Hippocampal formation (tissue), 2 donors: ENCODE measurements at regions not wholly inside any gene's neighbourhood (a gene's known extent, or its start where the extent isn't known, plus 50 kb on each side); places are given as distances from the start of the nearest gene placed in this dataset.

Experiments
- DNase-seq, 2 donors: peaks; one replicate each; lab custom pipeline; 2025; lab: John Stamatoyannopoulos, UW

DNA sequence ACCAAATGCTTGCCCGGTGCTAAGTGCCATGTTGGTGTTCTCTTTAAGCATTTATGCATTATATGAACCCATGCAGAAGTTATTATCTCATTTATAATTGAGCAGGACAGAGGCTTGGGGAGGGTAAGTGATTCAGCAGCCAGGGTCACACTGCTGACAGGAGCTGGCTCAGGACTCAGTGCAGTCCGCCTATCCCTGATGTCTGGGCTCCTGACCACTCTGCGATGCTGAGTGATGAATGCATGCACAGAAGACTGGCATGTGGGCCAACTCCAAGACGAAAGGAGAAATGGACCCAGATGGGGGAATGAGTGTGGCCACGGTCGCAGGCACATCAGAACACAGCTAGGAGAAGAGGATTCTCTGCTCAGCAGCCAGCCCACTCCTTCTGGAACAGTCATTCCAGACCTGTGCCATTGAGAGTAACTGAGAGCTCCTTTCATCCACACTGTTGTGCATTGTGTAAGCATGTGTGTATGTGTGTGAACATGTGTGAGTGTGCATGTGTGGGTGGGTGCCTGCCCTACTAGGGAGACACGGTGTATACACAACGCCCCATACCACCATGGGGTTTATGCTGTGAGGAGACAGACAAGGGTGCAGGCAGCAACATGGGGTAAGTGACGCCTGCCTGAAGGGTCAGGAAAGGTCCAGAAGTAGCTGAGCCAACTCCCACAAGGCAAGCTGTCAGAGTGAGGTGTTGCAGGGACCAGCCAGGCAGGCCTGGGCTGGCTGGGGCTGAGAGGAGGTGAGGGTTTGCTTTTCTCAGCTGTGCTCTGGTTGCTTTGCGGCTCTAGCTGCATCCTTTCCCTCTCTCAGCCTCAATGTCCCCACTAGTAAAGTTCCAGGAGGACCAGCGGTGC, 97.8 kb upstream of the PMEPA1 start:
- DNase-seq = no peak

DNA sequence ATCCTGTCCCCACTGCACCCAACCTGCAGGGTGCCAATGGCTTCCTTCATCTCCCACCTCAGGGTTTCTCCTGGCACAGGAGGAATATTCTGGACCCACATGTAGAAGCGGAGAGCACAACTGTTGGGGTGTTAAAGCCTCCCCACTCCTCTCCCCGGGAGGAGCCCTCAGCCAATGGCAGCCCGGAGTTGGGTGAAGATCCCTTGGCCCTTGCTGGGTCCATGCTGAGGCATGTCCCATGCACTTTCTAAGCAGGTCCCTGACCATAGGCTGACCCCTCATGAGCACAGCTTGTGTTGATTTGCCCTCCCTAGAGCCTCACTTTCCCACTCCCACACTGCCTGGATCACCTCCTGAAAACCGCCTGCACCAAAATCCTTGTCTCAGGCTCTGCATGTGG, 97.2 kb upstream of the PMEPA1 start:
- DNase-seq = no peak

DNA sequence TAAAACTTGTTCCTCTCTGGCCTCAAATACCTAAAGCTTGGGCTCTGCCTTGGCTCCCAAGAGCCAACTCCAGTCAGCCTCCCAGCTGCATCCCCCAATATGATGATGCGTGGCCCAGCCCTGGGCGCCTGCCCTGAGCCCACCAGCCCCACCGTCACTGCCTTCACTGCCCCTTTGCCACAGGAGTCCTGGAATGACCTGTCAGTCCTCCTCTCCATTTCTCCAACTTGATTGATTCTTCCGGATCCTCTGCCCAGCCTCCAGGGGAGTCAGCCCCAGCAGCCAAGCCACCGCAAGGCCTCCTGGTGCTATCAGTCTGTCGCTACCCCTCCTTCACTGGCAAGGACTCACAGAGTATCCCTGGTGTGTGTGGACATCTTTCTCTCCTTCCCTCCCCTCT, 96.7 kb upstream of the PMEPA1 start:
- no peak for DNase-seq

DNA sequence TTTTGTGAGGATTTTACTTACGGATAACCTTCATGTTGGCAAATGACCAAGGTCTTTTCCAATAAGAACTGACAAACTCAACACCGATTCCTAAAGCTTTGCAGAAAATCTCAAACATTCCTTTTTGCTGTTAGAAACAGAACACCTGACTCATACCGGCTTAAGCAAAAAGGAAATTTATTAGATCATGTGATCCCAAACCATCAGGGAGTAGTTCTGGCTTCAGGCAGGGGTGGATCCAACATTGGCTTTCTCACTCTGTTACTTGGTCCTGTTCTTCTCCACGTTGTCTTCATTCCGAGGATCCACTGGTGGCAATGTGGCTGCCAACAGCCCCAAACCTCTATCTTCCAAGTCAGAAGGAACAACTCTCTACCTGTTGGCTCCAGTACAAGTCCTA, 95.9 kb upstream of the PMEPA1 start:
- no peak for DNase-seq

DNA sequence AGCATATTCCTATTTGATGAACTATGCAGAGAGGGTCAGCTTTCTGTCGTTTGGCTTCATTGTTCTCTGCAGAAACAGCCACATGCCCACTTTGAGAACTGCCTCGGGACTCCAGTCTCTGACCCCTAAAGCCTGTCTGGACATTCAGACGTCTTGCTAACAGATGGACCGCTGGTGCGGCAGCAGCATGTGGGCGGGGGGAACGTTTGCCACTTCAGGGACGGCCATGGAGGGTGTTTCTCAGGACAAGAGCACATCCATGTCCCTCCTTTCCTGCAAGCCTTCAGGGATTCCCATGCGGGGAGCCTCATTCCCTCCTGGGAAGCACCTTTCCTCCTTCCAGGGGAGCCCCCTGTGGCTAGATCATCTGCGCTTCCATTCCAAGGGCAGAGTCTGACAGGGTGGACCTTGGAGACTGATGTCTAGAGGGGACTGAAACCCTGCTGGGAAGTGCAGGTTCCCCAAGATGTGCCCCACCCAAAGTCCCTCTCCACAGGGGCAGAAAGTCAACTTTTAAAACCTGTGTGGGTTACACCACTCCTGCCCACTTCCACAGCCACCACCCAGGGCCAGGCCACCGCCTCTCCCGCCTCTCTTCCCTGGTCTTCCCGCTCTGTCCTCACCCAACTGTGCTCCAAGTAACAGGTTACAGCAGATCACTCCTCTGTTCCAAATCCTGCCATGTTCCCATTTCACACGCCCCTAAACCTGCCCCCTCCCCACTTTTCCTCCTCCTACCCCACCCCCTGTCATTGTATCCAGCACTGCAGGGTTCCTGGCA, 94.8 kb upstream of the PMEPA1 start:
- DNase-seq = no peak

DNA sequence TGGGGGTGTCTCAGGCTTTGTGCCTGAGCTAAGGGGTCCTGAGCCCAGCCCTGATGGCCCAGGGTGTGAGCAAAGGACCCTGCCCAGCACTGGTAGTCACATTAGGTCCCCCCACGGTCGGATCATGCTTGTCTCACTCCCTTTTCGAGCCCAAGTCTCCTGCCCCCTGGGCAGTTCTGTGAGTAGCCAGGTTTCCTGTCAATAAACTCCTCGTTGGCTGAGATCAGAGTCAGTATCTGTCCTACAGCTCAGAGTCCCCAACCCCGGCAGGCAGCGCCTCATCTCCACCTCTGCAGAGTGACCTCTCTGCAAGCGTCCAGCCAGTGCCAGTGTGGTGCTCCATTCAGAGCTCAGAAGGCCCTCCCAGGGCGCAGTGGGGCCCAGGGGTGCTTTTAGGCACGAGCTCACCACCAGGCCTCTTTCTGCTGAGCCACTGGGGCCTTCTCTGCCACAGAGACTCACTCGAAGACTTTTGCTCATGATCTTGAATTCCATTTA, 93.7 kb upstream of the PMEPA1 start:
- no peak for DNase-seq

DNA sequence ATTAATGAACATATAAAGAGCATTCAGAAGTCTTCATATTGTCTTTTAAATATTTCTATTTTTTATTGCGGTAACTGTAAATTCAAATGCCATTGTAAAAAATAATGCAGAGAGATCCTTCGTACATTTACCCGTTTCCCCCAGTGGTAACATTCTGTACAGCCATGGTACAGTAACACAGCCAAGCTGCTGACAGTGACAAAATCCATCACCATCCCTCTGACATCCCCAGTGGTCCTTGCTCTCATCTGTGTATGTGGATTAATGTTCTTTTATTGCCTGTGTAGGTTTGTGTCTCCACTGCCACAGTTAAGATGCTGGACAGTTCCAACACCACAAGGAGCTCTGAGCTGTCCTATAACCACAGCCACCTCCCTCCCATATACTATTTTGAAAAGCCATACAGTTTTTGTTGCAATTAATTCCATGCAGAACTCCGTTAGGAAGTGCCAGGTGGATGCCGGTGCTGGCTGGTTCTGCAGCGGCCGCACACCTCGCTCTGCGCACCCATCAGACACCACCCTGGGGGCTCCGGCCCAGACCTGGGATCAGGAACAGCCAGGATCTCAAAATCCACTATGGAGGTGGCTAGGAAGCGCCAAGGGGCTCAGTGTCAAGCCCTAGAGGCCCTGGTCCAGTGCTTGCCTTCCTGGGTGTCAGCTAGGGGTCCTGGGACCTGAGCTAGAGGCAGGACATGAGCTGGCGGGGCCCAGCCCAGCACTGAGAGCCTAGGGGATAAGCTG, 93.1 kb upstream of the PMEPA1 start:
- DNase-seq = no peak

DNA sequence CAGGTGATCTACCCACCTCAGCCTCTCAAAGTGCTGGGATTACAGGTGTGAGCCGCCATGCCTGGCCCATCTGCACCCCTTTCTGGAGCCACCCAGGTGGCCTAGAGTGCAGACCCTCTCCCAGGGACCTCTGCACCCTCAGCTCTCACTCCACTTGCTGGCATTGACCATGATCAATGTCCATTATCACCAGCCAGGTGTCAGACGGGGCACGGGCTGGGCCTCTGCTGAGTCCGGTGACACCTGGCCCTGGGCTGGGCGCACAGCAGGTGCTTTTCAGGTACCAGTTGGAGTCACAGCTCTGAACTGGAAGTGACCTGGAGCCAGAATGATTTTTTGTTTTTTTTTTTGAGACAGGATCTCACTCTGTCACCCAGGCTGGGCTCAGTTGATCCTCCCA, 91.8 kb upstream of the PMEPA1 start:
- no peak for DNase-seq

DNA sequence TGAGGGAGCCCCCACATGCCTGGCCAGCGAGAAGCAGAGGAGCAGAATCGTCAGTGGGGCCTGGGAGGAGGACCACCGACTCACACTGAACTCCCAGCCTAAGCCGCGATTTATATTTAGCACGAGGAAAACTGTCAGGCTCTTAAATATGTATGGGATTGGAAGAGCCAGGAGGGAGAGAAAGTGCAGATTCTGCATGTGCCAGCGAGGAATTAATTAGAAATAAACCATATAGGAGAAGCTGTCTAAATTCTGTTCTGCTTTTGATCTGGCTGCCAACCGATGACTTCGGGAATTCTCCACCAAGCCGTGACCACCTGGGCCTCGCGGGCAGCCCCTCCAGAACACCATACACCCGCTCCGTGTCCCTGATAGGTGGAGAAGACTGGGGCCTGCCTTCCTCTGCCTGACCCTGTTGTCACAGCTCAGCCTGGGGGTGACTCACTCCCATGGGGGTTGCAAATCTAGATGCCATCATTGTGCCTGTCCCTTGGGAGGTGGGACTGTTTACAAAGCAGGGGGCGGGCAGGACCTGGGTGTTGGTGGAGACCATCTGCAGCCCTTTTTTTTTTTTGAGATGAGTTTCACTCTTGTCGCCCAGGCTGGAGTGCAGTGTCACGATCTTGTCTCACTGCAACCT, 91.1 kb upstream of the PMEPA1 start:
- no peak for DNase-seq

DNA sequence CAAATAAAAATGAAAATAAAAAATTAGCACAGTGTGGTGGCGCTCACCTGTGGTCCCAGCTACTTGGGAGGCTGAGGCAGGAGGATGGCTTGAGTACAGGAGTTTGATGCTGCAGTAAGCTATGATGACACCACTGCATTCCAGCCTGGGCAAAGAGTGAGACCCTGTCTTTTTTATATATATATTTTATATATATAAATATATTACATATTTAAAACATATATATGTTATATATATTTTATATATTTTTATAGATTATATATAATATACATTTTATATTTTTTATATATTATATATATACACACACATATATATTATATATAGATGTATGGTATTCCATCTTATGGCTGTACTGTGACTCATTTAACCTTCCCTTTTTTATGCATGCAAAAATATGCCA, 87.6 kb upstream of the PMEPA1 start:
- no peak for DNase-seq

DNA sequence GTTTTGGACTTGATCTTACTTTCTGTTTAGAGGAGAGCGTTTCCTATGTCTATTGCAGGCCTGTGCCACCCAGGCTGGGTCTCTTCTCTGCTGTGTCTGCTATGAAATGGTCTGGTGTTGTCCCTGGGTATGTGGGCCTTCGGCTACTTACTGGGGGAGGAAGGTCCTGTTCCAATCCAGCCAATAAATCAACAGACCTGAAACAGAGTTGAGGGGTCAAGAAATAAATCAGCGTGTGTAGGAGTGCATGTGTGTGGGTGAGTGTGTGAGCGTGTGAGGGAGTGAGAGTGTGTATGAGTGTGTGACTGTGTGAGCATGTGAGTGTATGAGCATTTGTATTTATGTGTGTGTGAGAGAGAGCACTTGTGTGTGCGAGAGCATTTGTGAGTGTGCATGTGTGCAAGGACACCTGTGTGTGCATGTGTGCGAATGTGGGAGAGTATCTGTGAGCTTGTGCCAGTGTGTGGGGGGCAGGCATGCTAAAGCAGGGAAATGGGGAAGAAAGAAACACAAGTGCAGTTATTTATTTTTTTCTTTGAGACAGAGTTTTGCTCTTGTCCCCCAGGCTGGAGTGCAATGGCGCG, 86.3 kb upstream of the PMEPA1 start:
- no peak for DNase-seq

DNA sequence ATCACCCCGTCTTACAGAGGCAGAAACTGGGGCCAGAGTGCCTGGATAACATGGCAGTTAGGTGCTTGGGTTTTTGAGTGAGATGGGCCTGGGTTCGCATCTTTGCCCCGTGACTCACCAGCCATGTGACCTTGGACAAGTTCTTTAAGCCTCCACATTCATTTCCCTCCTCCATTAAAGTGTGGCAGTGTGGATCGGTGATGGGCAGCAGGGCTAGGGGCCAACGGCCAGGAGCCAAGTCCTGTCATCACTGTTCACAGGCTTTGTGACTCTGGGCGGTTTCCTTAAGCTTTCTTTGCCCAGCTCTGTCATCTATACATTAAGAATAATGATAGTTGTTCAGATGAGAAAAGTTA, 85.5 kb upstream of the PMEPA1 start:
- DNase-seq = no peak

DNA sequence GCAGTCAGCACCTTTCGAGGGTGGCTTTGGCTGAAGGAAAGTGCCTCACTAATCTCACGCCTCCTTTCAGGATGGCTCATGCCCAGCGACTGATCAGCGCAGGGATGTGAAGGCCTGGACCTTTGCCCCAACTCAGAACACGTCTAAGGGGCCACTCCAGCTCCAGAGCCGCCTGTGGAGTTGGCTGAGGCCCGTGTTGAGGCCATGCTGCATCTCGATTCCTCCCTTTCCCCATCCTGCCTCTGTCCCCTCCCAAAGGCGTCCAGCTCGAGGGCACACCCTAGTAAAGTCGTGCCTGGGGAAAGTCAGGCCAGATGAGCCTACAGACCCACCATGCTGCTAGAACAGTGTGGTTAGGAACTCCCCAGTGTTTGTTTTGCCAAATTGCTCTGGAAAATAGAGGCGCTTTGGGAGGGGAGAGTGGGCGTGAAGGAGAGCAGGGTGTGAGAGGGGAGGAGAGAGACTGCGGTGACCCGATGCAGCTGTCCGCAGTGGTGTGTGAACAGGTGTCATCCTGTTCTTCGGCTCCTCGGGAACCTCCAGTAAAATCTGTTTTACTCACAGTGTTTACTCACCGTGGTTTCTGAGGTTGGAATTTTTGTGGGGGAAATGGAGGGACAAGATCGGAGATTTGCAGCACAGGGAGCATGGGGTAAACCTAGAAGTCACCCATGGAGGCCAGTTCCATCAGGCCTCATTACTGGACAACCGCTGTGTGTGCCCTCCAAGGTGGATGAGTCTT, 85.0 kb upstream of the PMEPA1 start:
- no peak for DNase-seq

DNA sequence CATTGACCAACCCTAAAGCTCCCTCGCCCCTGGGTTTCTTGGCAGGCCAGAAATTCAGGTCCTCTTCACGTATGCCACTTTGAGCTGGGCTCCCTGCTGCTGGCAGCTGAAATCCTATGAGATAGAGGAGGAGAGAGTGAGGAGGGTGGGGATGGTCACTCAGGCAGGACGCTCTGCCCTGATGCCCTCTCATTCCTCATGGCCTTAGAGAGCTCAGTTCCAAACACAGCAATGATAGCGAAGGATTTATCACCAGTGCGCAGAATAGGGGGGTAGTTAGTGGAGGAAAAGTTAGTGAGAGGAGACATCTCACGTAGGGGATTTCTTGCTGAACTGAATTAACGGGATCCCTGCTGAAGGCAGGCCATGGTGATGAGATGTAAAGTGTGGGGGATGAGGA, 84.2 kb upstream of the PMEPA1 start:
- DNase-seq = no peak

DNA sequence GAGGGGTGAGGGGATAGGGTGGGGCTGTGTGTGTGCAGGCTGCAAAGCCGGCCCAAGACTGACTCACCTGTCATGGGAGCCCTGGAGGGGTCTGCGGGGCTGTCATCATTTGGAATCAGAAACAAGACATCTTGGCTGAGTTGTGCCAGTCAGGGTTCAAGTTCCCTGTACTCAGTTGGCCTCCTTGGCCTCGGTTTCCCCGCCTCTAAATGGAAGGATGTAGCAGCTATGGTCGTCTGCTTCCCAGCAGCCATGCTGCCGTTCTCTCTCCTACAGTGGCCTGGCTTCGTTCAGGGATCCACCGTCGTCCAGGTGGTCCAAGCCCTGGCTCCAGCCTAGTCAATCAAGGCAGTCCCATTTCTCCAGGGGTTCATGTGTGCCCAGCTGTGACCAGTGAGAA, 83.6 kb upstream of the PMEPA1 start:
- DNase-seq = no peak

DNA sequence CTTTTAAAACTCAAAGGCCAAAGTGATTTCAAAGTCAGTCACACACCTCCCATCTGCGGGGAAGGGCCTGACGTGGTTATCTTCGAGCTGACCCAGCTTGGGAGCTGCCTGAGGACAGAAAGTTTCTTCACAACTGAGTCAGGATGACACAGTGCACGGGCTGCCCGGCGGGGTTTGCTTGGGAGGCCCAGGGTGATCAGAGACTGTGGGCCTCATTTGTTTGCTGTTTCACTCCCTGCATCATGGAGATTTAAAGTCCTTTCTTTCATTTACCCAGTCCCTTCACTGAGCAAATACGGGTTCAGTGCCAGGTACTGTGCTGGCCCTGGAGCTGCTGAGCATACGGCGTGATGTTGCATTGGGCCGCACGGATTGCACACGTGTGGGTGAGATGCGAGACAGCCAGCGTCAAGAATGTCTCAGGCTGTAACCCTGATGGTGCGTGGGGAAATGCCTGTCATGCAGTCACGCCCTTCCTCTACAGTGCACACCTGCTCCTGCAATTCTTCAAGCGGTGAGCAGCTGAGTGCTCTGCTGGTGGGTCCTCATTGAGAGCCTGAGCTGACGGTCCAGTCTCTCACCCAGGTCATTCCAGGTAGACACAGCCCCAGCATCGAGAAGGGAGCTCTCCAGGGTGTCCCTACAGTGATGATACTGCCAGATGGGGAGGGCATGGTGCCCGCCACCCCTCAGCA, 82.7 kb upstream of the PMEPA1 start:
- DNase-seq = no peak

DNA sequence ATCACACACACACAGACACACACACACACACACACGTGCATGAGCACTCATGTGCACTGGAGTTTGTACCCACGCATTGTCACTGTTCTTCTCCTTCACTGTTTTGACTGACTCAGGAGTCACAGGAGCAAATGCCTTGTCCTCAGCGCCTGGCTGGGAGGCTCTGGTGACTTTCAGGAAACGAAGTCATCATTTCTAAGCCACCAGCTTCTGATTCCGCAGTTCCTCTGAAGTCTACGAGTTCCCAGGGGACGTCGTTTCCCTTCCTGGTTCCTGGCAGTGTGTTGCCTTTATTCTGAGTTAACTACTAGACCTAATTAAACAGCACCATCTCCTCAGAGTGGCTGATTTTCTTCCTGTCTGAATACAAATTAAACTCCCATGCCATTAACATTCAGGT, 82.2 kb upstream of the PMEPA1 start:
- DNase-seq = no peak

DNA sequence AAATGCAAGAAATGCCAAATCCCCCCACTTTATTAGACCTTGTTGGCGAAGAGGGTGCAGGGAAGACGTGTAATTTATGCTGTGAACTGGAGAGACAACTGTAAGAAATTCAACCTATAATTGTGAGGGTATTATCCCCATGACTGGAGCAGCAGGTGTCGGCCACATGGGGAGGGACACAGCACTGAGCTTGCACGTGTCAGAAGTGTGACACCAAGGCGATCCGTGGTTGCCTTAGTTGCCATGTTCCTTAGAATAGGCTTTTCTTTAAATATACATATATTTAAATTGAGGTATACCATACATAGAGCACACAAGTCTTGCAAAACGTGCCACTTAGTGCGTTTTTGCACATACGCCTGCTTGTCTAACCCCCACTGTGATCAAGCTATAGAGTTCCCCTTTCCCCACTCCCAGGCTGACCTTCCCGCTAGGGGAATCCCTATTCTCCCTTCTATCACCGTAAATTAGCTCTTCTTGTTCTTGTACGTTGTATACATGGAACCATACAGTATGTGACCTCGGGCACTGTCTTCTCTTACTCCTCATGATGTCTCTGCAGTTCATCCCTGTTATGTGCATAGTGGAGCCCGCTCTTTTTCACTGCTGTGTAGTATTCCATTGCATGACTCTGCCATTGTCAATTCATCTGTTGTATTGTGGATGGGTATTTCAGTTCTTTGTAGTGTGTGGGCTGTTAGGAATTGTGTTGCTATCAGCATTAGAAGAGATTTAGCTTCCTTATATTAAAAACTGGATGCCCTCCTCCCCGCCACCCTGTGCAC, 81.6 kb upstream of the PMEPA1 start:
- no peak for DNase-seq

DNA sequence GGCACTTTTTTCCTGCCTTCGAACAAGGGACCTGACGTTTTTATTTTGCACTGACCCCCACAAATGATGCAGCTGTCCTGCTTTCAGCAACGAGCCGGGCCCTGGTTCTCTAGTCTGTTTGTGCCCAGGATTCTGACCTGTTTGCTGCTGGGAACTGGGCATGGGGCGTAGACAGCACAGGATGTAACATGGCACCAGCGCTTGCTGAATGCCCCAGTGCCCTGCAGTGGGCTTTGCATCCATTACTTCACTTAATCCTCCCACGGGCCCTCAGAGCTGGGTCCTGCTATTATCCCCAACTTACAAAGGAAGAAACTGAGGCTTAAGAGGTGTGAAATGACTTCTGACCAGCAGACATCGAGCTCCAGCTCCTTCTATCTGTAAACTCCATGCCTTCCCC, 80.4 kb upstream of the PMEPA1 start:
- no peak for DNase-seq
